ENCODE measurements at regions not wholly inside any gene's neighbourhood (a gene's known extent, or its start where the extent isn't known, plus 50 kb on each side); places are given as distances from the start of the nearest gene placed in this dataset.

DNA sequence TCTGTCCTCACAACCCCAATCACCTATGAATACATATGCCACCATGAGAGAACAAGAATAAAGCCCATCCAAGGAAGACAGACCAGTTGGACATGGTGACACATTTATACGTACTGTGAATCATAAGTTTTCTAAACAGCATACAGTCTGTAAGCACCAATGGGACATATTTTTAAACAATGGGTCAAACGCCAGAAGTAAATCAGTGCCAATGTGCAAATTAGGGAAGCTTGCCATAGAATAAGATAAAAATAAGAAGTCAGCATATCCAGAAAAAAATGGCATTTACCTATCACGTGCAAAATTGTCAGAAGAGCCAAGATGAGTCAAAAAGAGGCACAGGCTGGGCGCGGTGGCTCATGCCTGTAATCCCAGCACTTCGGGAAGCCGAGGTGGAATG is 910.4 kb downstream of the SORCS1 start:
- TF ChIP-seq, protein P1, sequence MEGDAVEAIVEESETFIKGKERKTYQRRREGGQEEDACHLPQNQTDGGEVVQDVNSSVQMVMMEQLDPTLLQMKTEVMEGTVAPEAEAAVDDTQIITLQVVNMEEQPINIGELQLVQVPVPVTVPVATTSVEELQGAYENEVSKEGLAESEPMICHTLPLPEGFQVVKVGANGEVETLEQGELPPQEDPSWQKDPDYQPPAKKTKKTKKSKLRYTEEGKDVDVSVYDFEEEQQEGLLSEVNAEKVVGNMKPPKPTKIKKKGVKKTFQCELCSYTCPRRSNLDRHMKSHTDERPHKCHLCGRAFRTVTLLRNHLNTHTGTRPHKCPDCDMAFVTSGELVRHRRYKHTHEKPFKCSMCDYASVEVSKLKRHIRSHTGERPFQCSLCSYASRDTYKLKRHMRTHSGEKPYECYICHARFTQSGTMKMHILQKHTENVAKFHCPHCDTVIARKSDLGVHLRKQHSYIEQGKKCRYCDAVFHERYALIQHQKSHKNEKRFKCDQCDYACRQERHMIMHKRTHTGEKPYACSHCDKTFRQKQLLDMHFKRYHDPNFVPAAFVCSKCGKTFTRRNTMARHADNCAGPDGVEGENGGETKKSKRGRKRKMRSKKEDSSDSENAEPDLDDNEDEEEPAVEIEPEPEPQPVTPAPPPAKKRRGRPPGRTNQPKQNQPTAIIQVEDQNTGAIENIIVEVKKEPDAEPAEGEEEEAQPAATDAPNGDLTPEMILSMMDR (IDR thresholded peaks at IDR 0.05): no peak
- TF ChIP-seq, protein P2, sequence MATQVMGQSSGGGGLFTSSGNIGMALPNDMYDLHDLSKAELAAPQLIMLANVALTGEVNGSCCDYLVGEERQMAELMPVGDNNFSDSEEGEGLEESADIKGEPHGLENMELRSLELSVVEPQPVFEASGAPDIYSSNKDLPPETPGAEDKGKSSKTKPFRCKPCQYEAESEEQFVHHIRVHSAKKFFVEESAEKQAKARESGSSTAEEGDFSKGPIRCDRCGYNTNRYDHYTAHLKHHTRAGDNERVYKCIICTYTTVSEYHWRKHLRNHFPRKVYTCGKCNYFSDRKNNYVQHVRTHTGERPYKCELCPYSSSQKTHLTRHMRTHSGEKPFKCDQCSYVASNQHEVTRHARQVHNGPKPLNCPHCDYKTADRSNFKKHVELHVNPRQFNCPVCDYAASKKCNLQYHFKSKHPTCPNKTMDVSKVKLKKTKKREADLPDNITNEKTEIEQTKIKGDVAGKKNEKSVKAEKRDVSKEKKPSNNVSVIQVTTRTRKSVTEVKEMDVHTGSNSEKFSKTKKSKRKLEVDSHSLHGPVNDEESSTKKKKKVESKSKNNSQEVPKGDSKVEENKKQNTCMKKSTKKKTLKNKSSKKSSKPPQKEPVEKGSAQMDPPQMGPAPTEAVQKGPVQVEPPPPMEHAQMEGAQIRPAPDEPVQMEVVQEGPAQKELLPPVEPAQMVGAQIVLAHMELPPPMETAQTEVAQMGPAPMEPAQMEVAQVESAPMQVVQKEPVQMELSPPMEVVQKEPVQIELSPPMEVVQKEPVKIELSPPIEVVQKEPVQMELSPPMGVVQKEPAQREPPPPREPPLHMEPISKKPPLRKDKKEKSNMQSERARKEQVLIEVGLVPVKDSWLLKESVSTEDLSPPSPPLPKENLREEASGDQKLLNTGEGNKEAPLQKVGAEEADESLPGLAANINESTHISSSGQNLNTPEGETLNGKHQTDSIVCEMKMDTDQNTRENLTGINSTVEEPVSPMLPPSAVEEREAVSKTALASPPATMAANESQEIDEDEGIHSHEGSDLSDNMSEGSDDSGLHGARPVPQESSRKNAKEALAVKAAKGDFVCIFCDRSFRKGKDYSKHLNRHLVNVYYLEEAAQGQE (IDR thresholded peaks at IDR 0.05; ENCODE audit: insufficient read depth in 1 of 2, low read depth in 2 of 2, low read length in 1 of 2): no peak
- no peak for TF ChIP-seq POLR2AphosphoS5 (IDR thresholded peaks at IDR 0.05; ENCODE audit: low read depth, low read length)
- no peak for TF ChIP-seq TCF7L2 (IDR thresholded peaks at IDR 0.05; ENCODE audit: low read depth, low read length)
- TF ChIP-seq SIN3A (IDR thresholded peaks at IDR 0.05; ENCODE audit: borderline replicate concordance, insufficient read depth, low read depth, low read length): no peak

All from Panc1 (cell line).